ENCODE measurements at regions not wholly inside any gene's neighbourhood (a gene's known extent, or its start where the extent isn't known, plus 50 kb on each side); places are given as distances from the start of the nearest gene placed in this dataset.

DNA sequence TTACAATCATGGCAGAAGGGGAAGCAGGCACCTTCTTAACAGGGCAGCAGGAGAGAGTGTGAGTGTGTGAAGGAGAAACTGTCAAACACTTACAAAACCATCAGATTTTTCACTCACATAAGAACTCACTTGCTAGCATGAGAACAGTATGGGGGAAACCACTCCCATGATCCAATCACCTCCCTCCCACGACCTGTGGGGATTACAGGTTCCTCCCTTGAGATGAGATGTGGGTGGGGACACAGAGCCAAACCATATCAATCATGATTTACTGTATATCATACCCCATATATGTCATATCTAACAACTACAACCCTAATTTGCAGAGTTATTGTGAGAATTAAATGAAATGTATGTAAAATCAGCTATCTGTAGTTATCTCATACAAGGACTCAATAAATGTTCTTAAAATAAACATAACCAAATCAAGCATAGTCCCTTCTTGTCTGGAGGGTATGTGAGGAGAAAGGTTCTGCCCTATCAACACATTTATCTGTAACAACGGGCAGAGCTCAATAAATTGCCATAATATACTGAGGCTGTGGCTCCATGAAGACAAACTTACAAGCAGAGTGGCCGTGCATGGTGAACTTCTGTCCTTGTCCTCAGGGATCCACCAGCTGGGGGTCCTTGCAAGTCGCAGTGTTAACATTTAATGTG, 504.7 kb downstream of the SOX2 start:
- Histone ChIP-seq H3K27me3 (no peaks in the 10 kb centered on the region), H3K27ac (no peak overlapping the region), H3K4me1 (no peaks in the 10 kb centered on the region), H3K36me3 (no peaks in the 10 kb centered on the region), H3K4me3 (no peak overlapping the region), H3K9me3 (no peaks in the 10 kb centered on the region)
- intact Hi-C loops (cut with DNase I; ENCODE audit: low total_unique reads), result no loop called here
- TF ChIP-seq POLR2A (IDR thresholded peaks at IDR 0.05), result no peak
- TF ChIP-seq, protein P1, sequence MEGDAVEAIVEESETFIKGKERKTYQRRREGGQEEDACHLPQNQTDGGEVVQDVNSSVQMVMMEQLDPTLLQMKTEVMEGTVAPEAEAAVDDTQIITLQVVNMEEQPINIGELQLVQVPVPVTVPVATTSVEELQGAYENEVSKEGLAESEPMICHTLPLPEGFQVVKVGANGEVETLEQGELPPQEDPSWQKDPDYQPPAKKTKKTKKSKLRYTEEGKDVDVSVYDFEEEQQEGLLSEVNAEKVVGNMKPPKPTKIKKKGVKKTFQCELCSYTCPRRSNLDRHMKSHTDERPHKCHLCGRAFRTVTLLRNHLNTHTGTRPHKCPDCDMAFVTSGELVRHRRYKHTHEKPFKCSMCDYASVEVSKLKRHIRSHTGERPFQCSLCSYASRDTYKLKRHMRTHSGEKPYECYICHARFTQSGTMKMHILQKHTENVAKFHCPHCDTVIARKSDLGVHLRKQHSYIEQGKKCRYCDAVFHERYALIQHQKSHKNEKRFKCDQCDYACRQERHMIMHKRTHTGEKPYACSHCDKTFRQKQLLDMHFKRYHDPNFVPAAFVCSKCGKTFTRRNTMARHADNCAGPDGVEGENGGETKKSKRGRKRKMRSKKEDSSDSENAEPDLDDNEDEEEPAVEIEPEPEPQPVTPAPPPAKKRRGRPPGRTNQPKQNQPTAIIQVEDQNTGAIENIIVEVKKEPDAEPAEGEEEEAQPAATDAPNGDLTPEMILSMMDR (IDR thresholded peaks at IDR 0.05), result no peak
- DNase-seq, result no peak

DNA sequence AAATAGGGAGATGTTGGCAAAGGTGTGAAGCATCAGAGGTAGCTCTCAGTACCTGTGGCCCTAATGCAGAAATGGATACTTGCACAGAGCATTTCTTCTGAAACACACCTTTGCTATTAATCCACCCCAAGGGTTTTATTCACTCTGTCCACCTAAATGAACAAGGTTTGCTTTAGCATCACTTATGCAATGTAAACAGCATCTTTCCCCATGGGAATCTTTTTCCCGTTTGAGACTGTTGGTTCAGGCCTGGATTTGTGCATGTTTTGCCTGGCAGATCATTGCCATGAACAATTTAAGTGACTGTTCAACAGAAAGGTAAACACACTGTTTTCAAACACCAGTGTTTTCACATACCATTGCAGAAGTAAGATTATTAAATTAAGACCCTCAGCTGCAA, 508.3 kb downstream of the SOX2 start:
- Histone ChIP-seq H3K27ac (no peak overlapping the region), H3K4me3 (no peak overlapping the region), H3K9me3 (no peaks in the 10 kb centered on the region), H3K4me1 (no peaks in the 10 kb centered on the region), H3K36me3 (no peaks in the 10 kb centered on the region), H3K27me3 (no peaks in the 10 kb centered on the region)
- no peak for DNase-seq
- intact Hi-C loops (cut with DNase I; ENCODE audit: low total_unique reads), result no loop called here
- TF ChIP-seq, protein P1 (IDR thresholded peaks at IDR 0.05), result no peak
- no peak for TF ChIP-seq POLR2A (IDR thresholded peaks at IDR 0.05)

DNA sequence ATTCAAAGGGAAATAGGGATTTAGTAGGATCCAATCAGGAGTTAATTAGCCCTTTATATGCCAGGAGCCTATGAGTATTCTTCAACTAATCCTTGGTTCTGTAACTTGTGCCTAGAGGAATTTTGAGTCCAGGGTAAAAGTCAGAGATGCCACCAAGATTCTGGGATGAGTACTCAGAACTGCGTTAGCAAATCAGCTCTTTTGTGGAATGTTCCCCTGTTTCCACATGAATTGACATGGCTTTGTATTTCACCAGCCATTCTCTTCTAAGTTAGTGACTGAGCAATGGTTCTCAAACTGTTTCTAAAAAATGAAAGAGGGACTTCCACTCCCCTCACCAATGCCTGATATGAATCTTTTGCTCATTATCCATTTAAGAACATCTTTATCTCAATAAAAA, 508.7 kb downstream of the SOX2 start:
- H3K27ac ChIP-seq, result no peak overlapping the region
- TF ChIP-seq, protein P1 (IDR thresholded peaks at IDR 0.05), result no peak
- no peak for TF ChIP-seq POLR2A (IDR thresholded peaks at IDR 0.05)
- H3K27me3 ChIP-seq, result no peaks in the 10 kb centered on the region
- H3K36me3 ChIP-seq, result no peaks in the 10 kb centered on the region
- no peak for DNase-seq
- H3K4me3 ChIP-seq, result no peak overlapping the region
- H3K9me3 ChIP-seq, result no peaks in the 10 kb centered on the region
- intact Hi-C loops (cut with DNase I; ENCODE audit: low total_unique reads), result no loop called here
- H3K4me1 ChIP-seq, result no peaks in the 10 kb centered on the region

DNA sequence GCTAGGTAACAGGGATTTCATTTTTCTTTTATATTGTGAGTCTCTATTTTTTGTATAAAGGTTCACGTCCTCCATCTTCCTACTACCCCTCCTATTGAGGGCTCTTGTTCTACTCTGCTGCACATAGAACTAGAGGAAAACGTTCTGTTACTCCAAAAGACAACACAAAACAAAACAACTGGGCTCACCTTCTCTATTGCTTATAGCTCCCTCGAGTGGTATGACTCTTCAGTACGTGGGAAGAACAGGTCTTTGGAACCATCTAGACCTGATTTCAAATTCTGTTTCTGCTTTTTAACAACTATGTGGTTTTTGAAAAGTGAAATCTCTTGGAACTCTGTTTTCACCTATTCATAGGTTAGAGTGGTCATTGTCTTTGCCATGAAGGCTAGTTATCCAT, 515.3 kb downstream of the SOX2 start:
- intact Hi-C loops (cut with DNase I; ENCODE audit: low total_unique reads), result no loop called here
- TF ChIP-seq, protein P1 (IDR thresholded peaks at IDR 0.05), result no peak
- TF ChIP-seq POLR2A (IDR thresholded peaks at IDR 0.05), result no peak
- H3K4me1 ChIP-seq, result no peaks in the 10 kb centered on the region
- H3K27ac ChIP-seq, result no peak overlapping the region
- H3K36me3 ChIP-seq, result no peaks in the 10 kb centered on the region
- no peak overlapping the region for H3K4me3 ChIP-seq
- no peak for DNase-seq
- no peaks in the 10 kb centered on the region for H3K27me3 ChIP-seq
- H3K9me3 ChIP-seq, result no peaks in the 10 kb centered on the region

DNA sequence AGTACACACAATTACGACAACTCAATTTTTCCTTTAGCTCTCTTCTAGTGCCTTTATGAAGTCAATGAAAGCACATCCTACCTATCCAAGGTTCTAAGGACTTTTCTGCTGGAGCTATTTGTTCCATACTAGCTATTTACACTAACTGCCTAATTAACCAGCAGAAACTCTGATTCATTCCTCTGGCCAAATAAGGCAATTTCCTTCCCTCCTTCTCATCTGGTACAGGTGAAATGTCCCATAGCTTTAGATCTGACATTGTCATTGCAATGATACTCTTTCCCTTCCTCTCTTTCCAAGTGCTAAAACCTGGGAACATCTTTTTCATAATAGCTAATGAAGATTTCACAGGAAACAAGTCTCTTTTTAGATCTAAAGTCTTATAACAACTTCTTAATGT, 521.7 kb downstream of the SOX2 start:
- no peaks in the 10 kb centered on the region for H3K9me3 ChIP-seq
- intact Hi-C loops (cut with DNase I; ENCODE audit: low total_unique reads), result loop anchor here (5.0 kb wide), 1 partner anchor 816 kb away; no protein-coding TSS in a partner anchor
- H3K27me3 ChIP-seq, result no peaks in the 10 kb centered on the region
- H3K27ac ChIP-seq, result no peak overlapping the region
- TF ChIP-seq, protein P1 (IDR thresholded peaks at IDR 0.05), result no peak
- TF ChIP-seq POLR2A (IDR thresholded peaks at IDR 0.05), result no peak
- no peaks in the 10 kb centered on the region for H3K4me1 ChIP-seq
- DNase-seq, result no peak
- no peaks in the 10 kb centered on the region for H3K36me3 ChIP-seq
- H3K4me3 ChIP-seq, result no peak overlapping the region

All from uterus (tissue), 3 donors.